ENCODE measurements at regions not wholly inside any gene's neighbourhood (a gene's known extent, or its start where the extent isn't known, plus 50 kb on each side); places are given as distances from the start of the nearest gene placed in this dataset.

- TF ChIP-seq, protein P1, sequence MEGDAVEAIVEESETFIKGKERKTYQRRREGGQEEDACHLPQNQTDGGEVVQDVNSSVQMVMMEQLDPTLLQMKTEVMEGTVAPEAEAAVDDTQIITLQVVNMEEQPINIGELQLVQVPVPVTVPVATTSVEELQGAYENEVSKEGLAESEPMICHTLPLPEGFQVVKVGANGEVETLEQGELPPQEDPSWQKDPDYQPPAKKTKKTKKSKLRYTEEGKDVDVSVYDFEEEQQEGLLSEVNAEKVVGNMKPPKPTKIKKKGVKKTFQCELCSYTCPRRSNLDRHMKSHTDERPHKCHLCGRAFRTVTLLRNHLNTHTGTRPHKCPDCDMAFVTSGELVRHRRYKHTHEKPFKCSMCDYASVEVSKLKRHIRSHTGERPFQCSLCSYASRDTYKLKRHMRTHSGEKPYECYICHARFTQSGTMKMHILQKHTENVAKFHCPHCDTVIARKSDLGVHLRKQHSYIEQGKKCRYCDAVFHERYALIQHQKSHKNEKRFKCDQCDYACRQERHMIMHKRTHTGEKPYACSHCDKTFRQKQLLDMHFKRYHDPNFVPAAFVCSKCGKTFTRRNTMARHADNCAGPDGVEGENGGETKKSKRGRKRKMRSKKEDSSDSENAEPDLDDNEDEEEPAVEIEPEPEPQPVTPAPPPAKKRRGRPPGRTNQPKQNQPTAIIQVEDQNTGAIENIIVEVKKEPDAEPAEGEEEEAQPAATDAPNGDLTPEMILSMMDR (IDR thresholded peaks at IDR 0.05; ENCODE audit: low read depth, low read length): no peak
- Histone ChIP-seq H3K27me3 (peaks cover 4% of the 10 kb centered on the region), H3K4me1 (no peaks in the 10 kb centered on the region), H3K36me3 (no peaks in the 10 kb centered on the region), H3K4me3 (ENCODE audit: low read depth, low read length) (no peak overlapping the region), H3K9me3 (peaks cover 6% of the 10 kb centered on the region)
- no peak for DNase-seq
Measured at GRCh38 chr12:9351136-9351535, 142.9 kb upstream of the PZP start.

- no peak for DNase-seq
- peaks cover 6% of the 10 kb centered on the region for H3K9me3 ChIP-seq
- peaks cover 4% of the 10 kb centered on the region for H3K27me3 ChIP-seq
- H3K4me3 ChIP-seq (ENCODE audit: low read depth, low read length): no peak overlapping the region
- H3K36me3 ChIP-seq: no peaks in the 10 kb centered on the region
- no peaks in the 10 kb centered on the region for H3K4me1 ChIP-seq
- TF ChIP-seq, protein P1 (IDR thresholded peaks at IDR 0.05; ENCODE audit: low read depth, low read length): no peak
Measured at GRCh38 chr12:9349888-9350885, 142.0 kb upstream of the PZP start.

DNA sequence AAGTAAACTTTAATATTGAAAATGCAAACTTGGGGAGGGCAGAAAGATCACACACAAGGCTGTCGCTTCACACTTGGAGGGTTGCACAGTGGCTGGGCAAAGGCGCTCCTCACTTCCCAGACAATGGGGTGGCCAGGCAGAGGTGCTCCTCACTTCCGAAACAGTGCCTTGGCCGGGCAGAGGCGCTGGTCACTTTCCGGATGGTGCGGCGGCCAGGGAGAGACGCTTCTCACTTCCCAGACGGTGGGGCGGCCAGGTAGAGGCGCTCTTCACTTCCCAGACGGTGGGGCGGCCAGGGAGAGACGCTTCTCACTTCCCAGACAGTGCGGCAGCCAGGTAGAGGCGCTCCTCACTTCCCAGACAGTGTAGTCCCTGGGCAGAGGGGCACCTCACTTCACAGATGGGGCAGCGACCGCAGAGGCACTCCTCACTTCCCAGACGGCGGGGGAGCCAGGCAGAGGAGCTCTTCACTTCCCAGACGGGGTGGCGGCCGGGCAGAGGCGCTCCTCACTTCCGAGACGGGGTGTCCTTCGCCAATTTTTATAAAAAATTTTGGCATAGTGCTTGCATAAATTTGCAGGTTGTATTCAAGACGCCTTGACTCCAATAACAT lies 140.8 kb upstream of the PZP start:
- Histone ChIP-seq H3K9me3 (peaks cover 1% of the 10 kb centered on the region; the same call in 1 of the 2 replicates), H3K36me3 (no peaks in the 10 kb centered on the region), H3K27me3 (peaks cover 6% of the 10 kb centered on the region), H3K4me3 (ENCODE audit: low read depth, low read length) (no peak overlapping the region), H3K4me1 (no peaks in the 10 kb centered on the region)
- TF ChIP-seq, protein P1 (IDR thresholded peaks at IDR 0.05; ENCODE audit: low read depth, low read length): no peak
- DNase-seq: no peak

DNA sequence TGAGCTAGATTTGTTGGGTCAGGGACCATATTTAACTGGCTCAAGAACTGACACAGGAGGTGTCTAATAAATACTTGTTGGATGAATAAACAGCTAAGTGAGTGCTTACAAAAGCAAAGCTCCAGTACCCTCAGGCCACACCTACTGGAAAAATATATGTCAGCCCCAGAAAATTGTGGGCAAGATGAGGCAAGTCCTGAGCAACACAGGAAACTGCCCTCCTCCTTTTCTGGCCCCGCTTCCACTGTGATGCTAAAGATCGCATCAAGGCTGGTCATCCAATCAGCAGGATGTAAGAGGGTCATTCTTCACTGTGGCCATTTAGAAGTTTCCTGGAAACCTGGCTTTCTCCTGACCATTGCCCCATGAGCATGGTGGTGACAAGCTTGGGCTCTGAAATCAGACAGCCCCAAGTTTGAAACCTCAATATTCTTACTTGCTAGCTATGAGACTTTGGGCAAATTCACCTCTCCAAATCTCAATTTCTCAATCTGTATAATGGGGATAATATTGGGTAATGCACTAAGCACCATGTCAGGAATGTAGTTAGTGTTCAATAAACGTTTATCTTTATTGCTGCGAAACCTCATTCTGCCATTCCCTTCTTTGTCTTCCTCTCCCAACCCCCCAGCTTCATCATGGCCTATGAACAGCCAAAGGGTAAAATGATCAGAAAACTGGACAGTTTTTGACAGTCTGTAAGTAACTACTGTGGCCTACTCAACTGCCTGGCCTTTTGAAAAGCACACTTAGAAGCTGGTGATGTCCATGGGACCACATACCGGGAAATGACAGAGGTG lies 139.3 kb upstream of the PZP start:
- no peak for DNase-seq
- peaks cover 11% of the 10 kb centered on the region for H3K27me3 ChIP-seq
- H3K9me3 ChIP-seq: no peaks in the 10 kb centered on the region
- TF ChIP-seq, protein P1 (IDR thresholded peaks at IDR 0.05; ENCODE audit: low read depth, low read length): no peak
- no peaks in the 10 kb centered on the region for H3K36me3 ChIP-seq
- H3K4me3 ChIP-seq (ENCODE audit: low read depth, low read length): no peak overlapping the region
- no peaks in the 10 kb centered on the region for H3K4me1 ChIP-seq

DNA sequence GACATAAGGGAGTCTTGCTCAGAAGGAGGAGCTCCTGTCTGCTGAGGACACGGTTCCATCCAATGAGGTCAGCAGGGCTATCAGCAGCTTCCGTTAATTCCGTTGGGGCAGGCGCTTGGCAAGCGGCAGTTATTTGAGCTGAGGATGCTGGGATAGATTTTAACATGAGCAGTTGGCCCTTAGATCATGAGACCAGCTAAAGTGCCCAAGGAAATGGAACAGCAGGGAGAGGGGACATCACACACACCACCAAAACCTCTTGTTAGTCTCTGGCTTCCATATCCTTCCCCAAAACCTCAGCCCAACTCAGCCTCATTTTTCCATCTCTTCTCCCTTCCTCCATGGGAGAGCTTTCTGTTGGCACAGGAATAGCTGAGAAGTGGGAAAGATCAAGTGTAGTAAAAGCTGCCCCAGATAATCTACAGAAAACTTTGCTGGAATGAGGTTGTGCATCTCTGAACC lies 138.7 kb upstream of the PZP start:
- H3K9me3 ChIP-seq: no peaks in the 10 kb centered on the region
- peaks cover 11% of the 10 kb centered on the region for H3K27me3 ChIP-seq
- H3K36me3 ChIP-seq: no peaks in the 10 kb centered on the region
- TF ChIP-seq, protein P1 (IDR thresholded peaks at IDR 0.05; ENCODE audit: low read depth, low read length): no peak
- no peaks in the 10 kb centered on the region for H3K4me1 ChIP-seq
- DNase-seq: no peak
- H3K4me3 ChIP-seq (ENCODE audit: low read depth, low read length): no peak overlapping the region

All from BE2C (cell line).